ENCODE measurements at regions not wholly inside any gene's neighbourhood (a gene's known extent, or its start where the extent isn't known, plus 50 kb on each side); places are given as distances from the start of the nearest gene placed in this dataset.

DNA sequence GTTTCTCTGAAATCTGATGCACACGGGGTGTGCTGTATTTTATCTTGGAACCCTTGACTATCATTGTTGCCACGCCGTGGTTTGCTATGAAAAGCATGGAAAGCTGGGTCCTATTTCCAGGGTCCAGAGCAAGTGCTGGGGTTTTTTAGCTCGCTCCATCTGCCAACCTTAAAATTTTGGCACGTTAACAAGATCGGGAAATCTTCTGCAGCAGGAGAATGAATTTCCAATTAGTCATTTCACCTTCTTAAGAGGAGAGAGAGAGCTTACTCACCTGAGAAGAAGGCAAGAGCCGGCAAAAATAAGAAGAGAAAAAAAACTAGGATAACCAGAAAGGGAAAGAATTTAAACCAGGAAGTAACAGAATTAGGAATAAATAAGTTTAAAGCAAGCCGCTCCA is 223.6 kb upstream of the CELF2 start:
- H3K9me3 Mint-ChIP-seq (ENCODE audit: unreplicated experiment), result peaks cover 2% of the 10 kb centered on the region
- peak overlapping the region; percentile 82 for H3K4me2 ChIP-seq (ENCODE audit: low read length)
- peak; percentile 74 for DNase-seq (ENCODE audit: low read depth)
- H3K4me1 ChIP-seq (ENCODE audit: insufficient read depth, low read length), result peaks cover 59% of the 10 kb centered on the region
- peak overlapping the region; percentile 48 for H3K4me3 ChIP-seq (ENCODE audit: insufficient read depth, low read depth, low read length)
- peaks cover 56% of the 10 kb centered on the region for H3K4me1 Mint-ChIP-seq (ENCODE audit: low read depth, unreplicated experiment)
- FAIRE-seq, result no peak
- H3K36me3 Mint-ChIP-seq (ENCODE audit: low read depth, unreplicated experiment), result peaks cover 5% of the 10 kb centered on the region
- peak overlapping the region; percentile 88 for H3K27ac ChIP-seq (ENCODE audit: low read depth, low read length)
- no peaks in the 10 kb centered on the region for H3K9me3 ChIP-seq (ENCODE audit: insufficient read depth, low read depth, low read length)
- no peaks in the 10 kb centered on the region for H3K36me3 ChIP-seq (ENCODE audit: insufficient read depth, low read length)
- no peaks in the 10 kb centered on the region for H3K27me3 Mint-ChIP-seq (ENCODE audit: low read depth, unreplicated experiment)
- H3K27me3 ChIP-seq (ENCODE audit: insufficient read depth, low read length), result peaks cover 4% of the 10 kb centered on the region
- peak overlapping the region; percentile 83 for H3K4me3 Mint-ChIP-seq (ENCODE audit: unreplicated experiment)
- TF ChIP-seq EZH2 (IDR thresholded peaks at IDR 0.05; ENCODE audit: insufficient read depth, low read length), result no peak
- H4K20me1 ChIP-seq (ENCODE audit: insufficient read depth, low read length), result no peaks in the 10 kb centered on the region
- H3K79me2 ChIP-seq (ENCODE audit: insufficient read depth, low read length), result no peaks in the 10 kb centered on the region
- H3K9ac ChIP-seq (ENCODE audit: low read length), result peak overlapping the region; percentile 80
- peak overlapping the region; percentile 92 for H3K27ac Mint-ChIP-seq (ENCODE audit: unreplicated experiment)
- H2AFZ ChIP-seq (ENCODE audit: low read depth, low read length), result no peak overlapping the region

DNA sequence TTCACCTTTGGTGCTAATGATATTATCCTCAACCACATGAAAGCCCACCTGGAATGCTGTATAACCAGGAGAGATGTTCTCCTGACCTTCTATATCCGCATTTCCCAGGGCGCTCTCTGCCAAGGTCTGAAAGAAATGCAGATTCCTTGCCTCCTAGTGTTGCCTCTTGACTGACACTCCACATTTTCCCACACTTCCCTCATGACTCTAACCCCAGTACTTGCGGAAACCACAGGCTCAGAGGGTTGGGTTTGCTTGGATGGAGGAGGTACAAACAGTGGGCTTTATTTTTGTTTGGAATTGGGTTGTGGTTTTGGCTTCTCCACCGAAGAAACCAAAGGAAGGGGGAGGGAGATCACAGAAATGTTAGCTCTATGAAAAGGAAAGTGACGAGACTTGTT is 222.9 kb upstream of the CELF2 start:
- Mint-ChIP-seq H3K27ac (ENCODE audit: unreplicated experiment) (peak overlapping the region; percentile 92), H3K4me3 (ENCODE audit: unreplicated experiment) (peak overlapping the region; percentile 83), H3K4me1 (ENCODE audit: low read depth, unreplicated experiment) (peaks cover 56% of the 10 kb centered on the region), H3K36me3 (ENCODE audit: low read depth, unreplicated experiment) (peaks cover 5% of the 10 kb centered on the region), H3K27me3 (ENCODE audit: low read depth, unreplicated experiment) (no peaks in the 10 kb centered on the region), H3K9me3 (ENCODE audit: unreplicated experiment) (peaks cover 2% of the 10 kb centered on the region)
- no peak overlapping the region for H2AFZ ChIP-seq (ENCODE audit: low read depth, low read length)
- TF ChIP-seq EZH2 (IDR thresholded peaks at IDR 0.05; ENCODE audit: insufficient read depth, low read length), result no peak
- TF ChIP-seq, protein P1, sequence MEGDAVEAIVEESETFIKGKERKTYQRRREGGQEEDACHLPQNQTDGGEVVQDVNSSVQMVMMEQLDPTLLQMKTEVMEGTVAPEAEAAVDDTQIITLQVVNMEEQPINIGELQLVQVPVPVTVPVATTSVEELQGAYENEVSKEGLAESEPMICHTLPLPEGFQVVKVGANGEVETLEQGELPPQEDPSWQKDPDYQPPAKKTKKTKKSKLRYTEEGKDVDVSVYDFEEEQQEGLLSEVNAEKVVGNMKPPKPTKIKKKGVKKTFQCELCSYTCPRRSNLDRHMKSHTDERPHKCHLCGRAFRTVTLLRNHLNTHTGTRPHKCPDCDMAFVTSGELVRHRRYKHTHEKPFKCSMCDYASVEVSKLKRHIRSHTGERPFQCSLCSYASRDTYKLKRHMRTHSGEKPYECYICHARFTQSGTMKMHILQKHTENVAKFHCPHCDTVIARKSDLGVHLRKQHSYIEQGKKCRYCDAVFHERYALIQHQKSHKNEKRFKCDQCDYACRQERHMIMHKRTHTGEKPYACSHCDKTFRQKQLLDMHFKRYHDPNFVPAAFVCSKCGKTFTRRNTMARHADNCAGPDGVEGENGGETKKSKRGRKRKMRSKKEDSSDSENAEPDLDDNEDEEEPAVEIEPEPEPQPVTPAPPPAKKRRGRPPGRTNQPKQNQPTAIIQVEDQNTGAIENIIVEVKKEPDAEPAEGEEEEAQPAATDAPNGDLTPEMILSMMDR (IDR thresholded peaks at IDR 0.05; ENCODE audit: insufficient read depth, low read depth, low read length), result no peak
- peak overlapping the region; percentile 82 for H3K4me2 ChIP-seq (ENCODE audit: low read length)
- H3K9ac ChIP-seq (ENCODE audit: low read length), result peak overlapping the region; percentile 80
- H3K4me1 ChIP-seq (ENCODE audit: insufficient read depth, low read length), result peaks cover 59% of the 10 kb centered on the region
- peaks cover 4% of the 10 kb centered on the region for H3K27me3 ChIP-seq (ENCODE audit: insufficient read depth, low read length)
- H3K4me3 ChIP-seq (ENCODE audit: insufficient read depth, low read depth, low read length), result peak overlapping the region; percentile 48
- peak; percentile 98 for DNase-seq (ENCODE audit: low read depth)
- H3K36me3 ChIP-seq (ENCODE audit: insufficient read depth, low read length), result no peaks in the 10 kb centered on the region
- no peaks in the 10 kb centered on the region for H3K9me3 ChIP-seq (ENCODE audit: insufficient read depth, low read depth, low read length)
- H3K27ac ChIP-seq (ENCODE audit: low read depth, low read length), result peak overlapping the region; percentile 88
- FAIRE-seq, result peak; percentile 87
- no peaks in the 10 kb centered on the region for H3K79me2 ChIP-seq (ENCODE audit: insufficient read depth, low read length)
- no peaks in the 10 kb centered on the region for H4K20me1 ChIP-seq (ENCODE audit: insufficient read depth, low read length)

DNA sequence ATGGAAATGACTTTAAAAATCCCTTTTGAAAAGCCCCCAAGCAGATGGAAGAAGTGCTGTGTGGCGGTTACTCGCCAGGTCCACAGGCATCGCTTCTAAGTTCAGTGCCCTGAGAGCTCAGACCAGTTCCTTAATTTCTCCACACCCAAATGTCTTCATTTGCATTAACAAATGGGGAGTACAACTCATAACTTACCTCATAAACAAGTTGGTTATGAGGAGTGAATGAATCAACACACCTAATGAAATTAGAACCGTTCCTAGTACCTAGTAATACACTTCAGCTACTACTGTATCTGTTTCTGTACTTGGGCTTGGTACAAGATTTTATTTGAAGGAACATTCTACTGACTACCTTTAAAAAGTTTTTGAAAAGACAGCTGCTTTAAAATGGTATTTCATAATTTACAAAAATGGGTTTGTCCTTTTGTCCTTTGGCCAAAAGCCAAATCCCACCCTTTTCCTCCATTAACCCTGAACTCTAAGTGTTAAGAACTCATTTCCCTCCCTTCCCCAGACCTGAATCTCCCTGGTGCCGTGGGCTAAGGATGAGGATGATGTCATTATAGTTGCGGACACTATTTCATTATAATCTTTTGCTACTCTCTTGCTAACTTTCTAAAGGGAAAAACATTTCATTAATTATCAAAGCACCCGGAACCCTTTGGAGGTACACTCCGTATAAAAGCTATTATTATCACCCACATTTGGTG is 221.5 kb upstream of the CELF2 start:
- H3K4me3 Mint-ChIP-seq (ENCODE audit: unreplicated experiment), result no peak overlapping the region
- no peak for DNase-seq (ENCODE audit: low read depth)
- H3K27me3 ChIP-seq (ENCODE audit: insufficient read depth, low read length), result peaks cover 4% of the 10 kb centered on the region

More for the DNA sequence above, 221.5 kb upstream of the CELF2 start:
- H2AFZ ChIP-seq (ENCODE audit: low read depth, low read length), result no peak overlapping the region
- H3K9me3 Mint-ChIP-seq (ENCODE audit: unreplicated experiment), result peaks cover 2% of the 10 kb centered on the region
- H3K4me1 Mint-ChIP-seq (ENCODE audit: low read depth, unreplicated experiment), result peaks cover 52% of the 10 kb centered on the region
- FAIRE-seq, result peak; percentile 98
- TF ChIP-seq, protein P1 (IDR thresholded peaks at IDR 0.05; ENCODE audit: insufficient read depth, low read depth, low read length), result no peak
- TF ChIP-seq EZH2 (IDR thresholded peaks at IDR 0.05; ENCODE audit: insufficient read depth, low read length), result no peak
- H3K27me3 Mint-ChIP-seq (ENCODE audit: low read depth, unreplicated experiment), result no peaks in the 10 kb centered on the region
- H3K27ac Mint-ChIP-seq (ENCODE audit: unreplicated experiment), result peak overlapping the region; percentile 82
- no peaks in the 10 kb centered on the region for H3K79me2 ChIP-seq (ENCODE audit: insufficient read depth, low read length)
- peak overlapping the region; percentile 66 for H3K9ac ChIP-seq (ENCODE audit: low read length)
- H3K36me3 ChIP-seq (ENCODE audit: insufficient read depth, low read length), result no peaks in the 10 kb centered on the region
- H3K36me3 Mint-ChIP-seq (ENCODE audit: low read depth, unreplicated experiment), result no peaks in the 10 kb centered on the region
- H3K9me3 ChIP-seq (ENCODE audit: insufficient read depth, low read depth, low read length), result no peaks in the 10 kb centered on the region
- peak overlapping the region; percentile 57 for H3K27ac ChIP-seq (ENCODE audit: low read depth, low read length)
- no peak overlapping the region for H3K4me3 ChIP-seq (ENCODE audit: insufficient read depth, low read depth, low read length)
- H3K4me2 ChIP-seq (ENCODE audit: low read length), result peak overlapping the region; percentile 63
- peaks cover 59% of the 10 kb centered on the region for H3K4me1 ChIP-seq (ENCODE audit: insufficient read depth, low read length)
- H4K20me1 ChIP-seq (ENCODE audit: insufficient read depth, low read length), result no peaks in the 10 kb centered on the region
